Memory B cell (primary cell): ENCODE measurements at regions not wholly inside any gene's neighbourhood (a gene's known extent, or its start where the extent isn't known, plus 50 kb on each side); places are given as distances from the start of the nearest gene placed in this dataset.
"Not testable (repeated sequence)": the region's sequence is repeated elsewhere in the genome, so short reads cannot be mapped to it uniquely, and the experiment has no call there.

Source experiments
- ATAC-seq: fragments of 150-1000 bp; cut with Tn5 transposase; 2 replicates; pipeline ENCODE4 v1.10.0; 2021; ENCODE audit warnings: low read depth, mild to moderate bottlenecking, moderate library complexity
- DNase-seq, 2 donors: peaks; one replicate each; pipeline ENCODE4 v3.0.0; 2022; ENCODE audit warnings: low spot score in 2 of 2
- H3K27ac Mint-ChIP-seq: one replicate; pipeline ENCODE4 v1.8.0; 2022; ENCODE audit warnings: mild to moderate bottlenecking, moderate library complexity, mixed read lengths
- H3K27me3 Mint-ChIP-seq: one replicate; pipeline ENCODE4 v1.8.0; 2022; ENCODE audit warnings: mixed read lengths
- H3K36me3 Mint-ChIP-seq: one replicate; pipeline ENCODE4 v1.8.0; 2022; ENCODE audit warnings: mild to moderate bottlenecking, mixed read lengths
- H3K4me1 Mint-ChIP-seq: one replicate; pipeline ENCODE4 v1.8.0; 2022; ENCODE audit warnings: mixed read lengths
- H3K4me3 Mint-ChIP-seq: one replicate; pipeline ENCODE4 v1.8.0; 2022; ENCODE audit warnings: mild to moderate bottlenecking, moderate library complexity, mixed read lengths
- H3K9me3 Mint-ChIP-seq: one replicate; pipeline ENCODE4 v1.8.0; 2022; ENCODE audit warnings: mixed read lengths

DNA sequence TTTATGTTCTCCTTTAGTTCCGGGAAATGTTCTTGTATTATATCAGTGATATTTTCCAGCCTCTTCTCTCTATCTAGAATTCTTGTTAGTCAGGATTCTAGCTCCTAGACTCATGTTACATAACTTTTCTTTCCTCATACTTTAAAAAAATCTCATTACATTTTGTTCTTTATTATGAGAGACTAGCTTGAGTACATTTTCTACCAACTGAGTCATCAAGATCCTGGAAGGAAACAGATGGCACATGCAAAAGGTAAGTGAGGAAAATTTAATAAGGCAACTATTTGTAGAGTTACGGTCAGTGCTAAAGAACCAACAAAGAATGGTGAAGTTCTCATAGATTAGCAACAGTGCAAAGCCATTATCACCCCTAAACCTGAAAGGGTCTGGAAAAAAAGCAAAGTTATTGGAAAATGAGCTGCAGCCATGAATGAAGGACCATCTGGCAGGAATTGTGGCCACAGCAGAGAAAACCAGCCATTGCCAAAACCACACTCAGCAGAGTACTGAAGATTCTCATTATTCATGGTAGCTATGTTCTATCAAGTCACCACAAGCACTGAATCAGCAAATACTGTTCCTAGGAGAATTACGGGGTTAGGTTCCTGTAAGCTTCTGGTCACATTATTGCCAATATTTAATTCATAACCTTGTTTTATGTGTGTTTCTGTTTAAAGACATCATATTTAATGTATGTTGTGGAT is 98.3 kb upstream of the C7orf33 start:
- Mint-ChIP-seq H3K4me1 (peaks cover 2% of the 10 kb centered on the region), H3K36me3 (peaks cover 2% of the 10 kb centered on the region), H3K27ac (no peak overlapping the region), H3K4me3 (no peak overlapping the region), H3K9me3 (peaks cover 3% of the 10 kb centered on the region), H3K27me3 (peaks cover 7% of the 10 kb centered on the region)
- ATAC-seq (no peak), DNase-seq (no peak)

GRCh38 chr7:148495605-148496004 is 95.0 kb upstream of the C7orf33 start:
- Mint-ChIP-seq H3K36me3 (peaks cover 2% of the 10 kb centered on the region), H3K4me1 (peaks cover 2% of the 10 kb centered on the region), H3K27ac (no peak overlapping the region), H3K9me3 (peaks cover 3% of the 10 kb centered on the region), H3K4me3 (no peak overlapping the region), H3K27me3 (peaks cover 5% of the 10 kb centered on the region)
- DNase-seq: no peak
- no peak for ATAC-seq

- Mint-ChIP-seq H3K9me3 (no peaks in the 10 kb centered on the region), H3K27ac (no peak overlapping the region), H3K36me3 (no peaks in the 10 kb centered on the region), H3K27me3 (no peaks in the 10 kb centered on the region), H3K4me1 (peaks cover 11% of the 10 kb centered on the region), H3K4me3 (peak overlapping the region; percentile 79)
- DNase-seq (no peak), ATAC-seq (no peak)
Observed at GRCh38 chr7:148500978-148501377, 89.6 kb upstream of the C7orf33 start.

- no peak overlapping the region for H3K4me3 Mint-ChIP-seq
- peaks cover 17% of the 10 kb centered on the region for H3K4me1 Mint-ChIP-seq
- ATAC-seq (no peak), DNase-seq (peak in 1 of 2 donors; percentile 17)
- no peak overlapping the region for H3K27ac Mint-ChIP-seq
- no peaks in the 10 kb centered on the region for H3K9me3 Mint-ChIP-seq
- no peaks in the 10 kb centered on the region for H3K27me3 Mint-ChIP-seq
- H3K36me3 Mint-ChIP-seq: no peaks in the 10 kb centered on the region
Observed at GRCh38 chr7:148503900-148504487, 86.6 kb upstream of the C7orf33 start.

DNA sequence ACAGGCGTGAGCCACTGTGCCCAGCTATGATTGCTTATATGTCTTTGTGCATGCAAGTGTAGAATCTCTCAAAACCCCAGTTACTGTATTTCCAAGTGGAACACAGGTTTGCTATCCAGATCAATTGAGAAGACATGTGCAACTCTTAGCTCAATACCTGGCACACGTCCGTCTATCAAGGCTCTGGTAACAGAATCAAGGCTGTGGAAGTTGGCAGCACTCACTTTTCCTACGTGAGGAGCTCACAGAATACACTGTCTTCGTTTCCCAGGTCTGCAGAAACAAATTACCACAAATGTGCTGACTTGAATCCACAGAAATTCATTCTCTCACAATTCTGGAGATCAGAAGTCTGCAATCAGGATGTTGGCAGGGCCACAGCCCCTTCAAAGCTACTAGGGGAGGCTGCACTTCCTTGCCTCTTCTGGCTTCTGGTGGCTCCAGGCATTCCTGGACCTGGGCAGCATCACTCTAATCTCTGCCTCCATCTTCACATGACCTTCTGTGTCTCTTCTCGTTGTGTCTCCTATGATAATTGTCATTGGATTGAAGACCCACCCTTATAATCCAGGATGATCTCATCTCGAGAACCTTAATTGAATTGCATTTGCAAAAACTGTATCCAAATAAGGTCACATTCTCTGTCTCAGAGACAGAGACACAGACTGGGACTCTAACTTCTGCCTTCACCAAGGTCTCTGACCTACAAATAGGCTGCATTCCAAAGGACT is 84.8 kb upstream of the C7orf33 start:
- Mint-ChIP-seq H3K27me3 (no peaks in the 10 kb centered on the region), H3K4me3 (no peak overlapping the region), H3K9me3 (no peaks in the 10 kb centered on the region), H3K36me3 (no peaks in the 10 kb centered on the region), H3K4me1 (peaks cover 17% of the 10 kb centered on the region), H3K27ac (no peak overlapping the region)
- ATAC-seq: no peak
- no peak for DNase-seq

DNA sequence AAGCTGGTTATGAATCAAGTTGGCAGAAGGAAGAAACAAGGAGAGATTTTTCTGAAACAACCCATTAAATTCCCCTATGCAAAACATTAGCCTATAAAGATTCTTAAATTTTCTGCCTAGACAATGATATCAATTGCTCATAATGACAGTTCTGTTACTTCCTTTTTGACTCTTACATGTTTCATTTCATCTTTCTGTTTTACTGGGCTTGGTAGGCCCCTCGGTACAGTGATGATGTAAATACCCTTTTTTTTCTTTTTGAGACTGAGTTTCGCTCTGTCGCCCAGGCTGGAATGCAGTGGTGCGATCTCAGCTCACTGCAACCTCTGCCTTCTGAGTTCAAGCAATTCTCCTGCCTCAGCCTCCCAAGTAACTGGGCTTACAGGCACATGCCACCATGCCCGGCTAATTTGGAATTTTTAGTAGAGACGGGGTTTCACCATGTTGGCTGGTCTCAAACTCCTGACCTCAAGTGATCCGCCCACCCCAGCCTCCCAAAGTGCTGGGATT is 83.4 kb upstream of the C7orf33 start:
- H3K36me3 Mint-ChIP-seq, H3K9me3 Mint-ChIP-seq, H3K27me3 Mint-ChIP-seq: not testable (repeated sequence)
- Mint-ChIP-seq H3K27ac (peak overlapping the region; percentile 17), H3K4me3 (peak overlapping the region; percentile 59), H3K4me1 (peaks cover 12% of the 10 kb centered on the region)
- DNase-seq (peak in 1 of 2 donors; percentile 43), ATAC-seq (peak; percentile 96)

DNA sequence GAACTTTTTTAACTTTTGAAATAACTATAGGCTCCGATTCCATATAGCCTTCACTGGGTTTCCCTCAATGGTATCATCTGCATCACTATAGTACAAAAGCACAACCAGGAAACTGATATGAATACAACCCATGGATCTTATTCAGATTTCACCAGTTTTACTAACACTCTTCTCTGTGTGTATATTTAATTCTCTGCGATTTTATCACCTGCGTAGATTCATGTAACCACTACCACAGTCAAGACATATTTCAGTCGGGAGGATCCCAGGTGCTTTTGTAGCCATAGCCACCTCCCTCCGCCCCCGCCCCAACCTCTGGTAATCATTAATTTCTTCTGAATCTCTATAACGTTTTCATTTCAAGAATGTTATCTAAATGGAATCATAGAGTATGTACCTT is 82.8 kb upstream of the C7orf33 start:
- ATAC-seq (no peak), DNase-seq (no peak)
- peaks cover 12% of the 10 kb centered on the region for H3K4me1 Mint-ChIP-seq
- H3K4me3 Mint-ChIP-seq: no peak overlapping the region
- no peaks in the 10 kb centered on the region for H3K36me3 Mint-ChIP-seq
- H3K27me3 Mint-ChIP-seq: no peaks in the 10 kb centered on the region
- peak overlapping the region; percentile 17 for H3K27ac Mint-ChIP-seq
- no peaks in the 10 kb centered on the region for H3K9me3 Mint-ChIP-seq

- H3K36me3 Mint-ChIP-seq: no peaks in the 10 kb centered on the region
- ATAC-seq (no peak), DNase-seq (no peak)
- no peak overlapping the region for H3K27ac Mint-ChIP-seq
- peaks cover 2% of the 10 kb centered on the region for H3K9me3 Mint-ChIP-seq
- H3K4me3 Mint-ChIP-seq: no peak overlapping the region
- peaks cover under 1% of the 10 kb centered on the region for H3K4me1 Mint-ChIP-seq
- no peaks in the 10 kb centered on the region for H3K27me3 Mint-ChIP-seq
Observed at GRCh38 chr7:148514236-148514635, 76.3 kb upstream of the C7orf33 start.

GRCh38 chr7:148515237-148515636 is 75.3 kb upstream of the C7orf33 start:
- DNase-seq (no peak), ATAC-seq (no peak)
- Mint-ChIP-seq H3K4me3 (no peak overlapping the region), H3K36me3 (no peaks in the 10 kb centered on the region), H3K27me3 (no peaks in the 10 kb centered on the region), H3K9me3 (peaks cover 2% of the 10 kb centered on the region), H3K27ac (no peak overlapping the region), H3K4me1 (peaks cover 5% of the 10 kb centered on the region)

- Mint-ChIP-seq H3K9me3 (peaks cover 3% of the 10 kb centered on the region), H3K27me3 (no peaks in the 10 kb centered on the region), H3K4me3 (no peak overlapping the region), H3K27ac (no peak overlapping the region), H3K36me3 (no peaks in the 10 kb centered on the region), H3K4me1 (peaks cover 7% of the 10 kb centered on the region)
- no peak for ATAC-seq
- no peak for DNase-seq
Observed at GRCh38 chr7:148515728-148516695, 74.6 kb upstream of the C7orf33 start.

DNA sequence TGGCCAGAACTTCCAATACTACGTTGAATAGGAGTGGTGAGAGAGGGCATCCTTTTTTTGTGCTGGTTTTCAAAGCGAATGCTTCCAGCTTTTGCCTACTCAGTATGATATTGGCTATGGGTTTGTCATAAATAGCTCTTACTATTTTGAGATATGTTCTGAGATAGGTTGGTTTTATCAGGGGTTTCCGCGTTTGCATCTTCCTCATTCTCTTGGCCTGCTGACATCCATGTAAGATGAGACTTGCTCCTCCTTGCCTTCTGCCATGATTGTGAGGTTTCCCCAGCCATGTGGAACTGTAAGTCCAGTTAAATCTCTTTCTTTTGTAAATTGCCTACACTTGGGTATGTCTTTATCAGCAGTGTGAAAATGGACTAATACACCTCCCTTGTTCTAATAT is 71.2 kb upstream of the C7orf33 start:
- not testable (repeated sequence) for H3K9me3 Mint-ChIP-seq, DNase-seq, ATAC-seq, H3K27ac Mint-ChIP-seq, H3K36me3 Mint-ChIP-seq, H3K4me1 Mint-ChIP-seq, H3K27me3 Mint-ChIP-seq
- H3K4me3 Mint-ChIP-seq: peak overlapping the region; percentile 35

DNA sequence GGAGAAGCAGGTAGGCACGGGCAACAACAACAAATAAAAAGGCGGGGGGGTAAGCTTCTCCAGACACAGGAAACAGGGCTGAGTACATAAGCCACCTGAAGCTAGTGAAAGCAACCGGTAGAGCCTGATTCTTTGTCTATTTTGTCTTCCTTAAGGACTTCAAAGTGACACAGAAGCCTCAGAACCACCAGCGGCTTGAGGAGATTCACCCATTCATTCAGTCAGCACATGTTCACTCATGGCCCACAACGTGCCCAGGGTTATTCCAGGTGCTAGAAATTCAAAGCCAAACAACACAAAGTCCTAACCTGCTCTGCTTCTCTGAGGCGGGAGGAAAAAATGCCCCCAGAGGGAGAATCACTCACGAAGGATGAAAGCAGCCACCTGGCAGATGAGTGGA is 69.3 kb upstream of the C7orf33 start:
- Mint-ChIP-seq H3K27ac (no peak overlapping the region), H3K36me3 (no peaks in the 10 kb centered on the region), H3K4me1 (peaks cover 7% of the 10 kb centered on the region), H3K27me3 (peaks cover 4% of the 10 kb centered on the region), H3K9me3 (peaks cover 2% of the 10 kb centered on the region), H3K4me3 (no peak overlapping the region)
- no peak for DNase-seq
- ATAC-seq: no peak

DNA sequence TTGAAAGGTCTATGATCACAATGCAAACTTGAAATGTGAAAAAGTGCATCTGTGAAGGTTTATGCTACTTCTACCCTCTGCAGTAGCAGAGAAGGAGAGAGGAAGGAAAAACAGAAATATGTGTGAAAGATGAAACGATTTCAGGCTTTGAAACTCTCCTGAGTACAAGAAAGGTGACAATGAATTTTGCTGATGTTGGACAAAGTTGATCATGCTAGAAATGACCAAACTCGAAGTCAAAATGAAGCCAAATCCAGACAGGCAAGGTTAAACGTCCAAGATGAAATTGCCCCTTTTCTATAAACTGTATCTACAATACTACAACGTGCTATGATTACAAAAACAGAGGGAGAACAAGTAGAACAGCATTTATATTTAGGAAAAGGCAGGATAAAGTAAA is 67.0 kb upstream of the C7orf33 start:
- DNase-seq (no peak), ATAC-seq (no peak)
- peaks cover 10% of the 10 kb centered on the region for H3K4me1 Mint-ChIP-seq
- H3K4me3 Mint-ChIP-seq: no peak overlapping the region
- H3K27ac Mint-ChIP-seq: no peak overlapping the region
- peaks cover 2% of the 10 kb centered on the region for H3K9me3 Mint-ChIP-seq
- H3K27me3 Mint-ChIP-seq: peaks cover 4% of the 10 kb centered on the region
- H3K36me3 Mint-ChIP-seq: no peaks in the 10 kb centered on the region
